Stimulated activated CD8-positive, alpha-beta memory T cell treated with anti-CD3 and anti-CD28 coated beads, Interleukin-4, amount 100 ng/mL, for 4 hours (primary cell): ENCODE measurements at regions not wholly inside any gene's neighbourhood (a gene's known extent, or its start where the extent isn't known, plus 50 kb on each side); places are given as distances from the start of the nearest gene placed in this dataset.
"Not testable (repeated sequence)": the region's sequence is repeated elsewhere in the genome, so short reads cannot be mapped to it uniquely, and the experiment has no call there.

ENCODE experiments used
- DNase-seq, 2 donors: peaks; one replicate each; pipeline ENCODE4 v3.0.0-alpha.2; 2020; ENCODE audit warnings: low read depth in 2 of 2, low spot score in 1 of 2

DNA sequence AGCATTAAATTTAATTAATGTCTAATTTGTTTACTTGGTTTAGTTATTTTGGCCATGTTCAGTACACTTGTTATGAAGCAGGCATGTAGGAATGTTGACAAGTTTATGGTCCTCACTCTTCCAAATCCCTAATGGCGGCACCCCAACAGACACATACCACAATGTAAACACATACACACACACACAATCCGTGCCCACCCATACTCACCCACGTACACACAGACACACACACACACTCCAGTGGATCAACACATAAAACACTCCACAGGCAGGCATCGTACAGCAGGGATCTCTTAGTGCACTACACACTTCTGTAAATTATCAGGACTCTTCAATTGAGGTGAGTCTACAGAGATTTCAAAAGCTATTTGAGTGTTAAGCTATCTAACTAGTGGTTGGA, 767.5 kb downstream of the FOXD4L6 start:
- DNase-seq: peak in 1 of 2 donors; percentile 0

DNA sequence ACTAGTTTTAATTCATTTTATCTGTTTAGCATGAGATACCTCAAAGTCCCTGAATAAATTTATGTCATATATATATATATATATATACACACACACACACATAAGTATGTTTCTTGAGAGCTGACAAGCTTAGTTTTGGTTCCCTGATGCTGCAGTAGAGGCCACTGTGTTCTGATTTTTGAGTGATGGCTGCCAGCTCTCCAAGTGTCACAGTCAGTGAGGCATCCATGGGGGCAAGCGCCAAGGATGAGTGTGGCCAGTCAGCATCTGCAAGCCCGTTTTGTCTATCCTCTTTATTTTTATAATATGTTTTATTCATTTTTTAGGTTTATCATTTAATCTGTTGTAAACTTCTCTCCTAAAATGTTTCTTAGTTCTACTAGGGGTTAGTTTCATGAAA, 797.5 kb downstream of the FOXD4L6 start:
- DNase-seq: not testable (repeated sequence)

- DNase-seq: not testable (repeated sequence)
Observed at GRCh38 chr9:40328907-40329306, 799.6 kb downstream of the FOXD4L6 start.

- DNase-seq: not testable (repeated sequence)
Observed at GRCh38 chr9:40326179-40326578, 802.3 kb downstream of the FOXD4L6 start.

GRCh38 chr9:40322730-40323129, 805.8 kb downstream of the FOXD4L6 start:
- not testable (repeated sequence) for DNase-seq

DNA sequence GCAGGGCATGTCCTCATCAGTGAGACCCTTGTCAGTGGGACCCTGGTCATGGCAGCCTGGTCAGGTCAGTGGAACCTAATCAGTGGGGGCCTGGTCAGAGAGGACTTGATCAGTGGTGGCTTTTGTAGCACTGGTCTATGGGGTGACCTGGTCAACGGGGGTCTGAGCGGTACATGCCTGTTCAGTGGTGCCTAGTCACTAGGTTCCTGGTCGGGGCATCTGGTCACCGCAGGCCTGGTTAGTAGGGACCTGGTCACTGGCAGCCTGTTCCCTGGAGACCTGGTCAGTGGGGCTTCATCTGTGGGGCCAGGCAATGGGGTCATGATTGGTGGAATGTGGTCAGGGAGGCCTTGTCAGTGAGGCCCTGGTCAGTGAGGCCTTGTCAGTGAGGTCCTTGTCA, 806.6 kb downstream of the FOXD4L6 start:
- DNase-seq: not testable (repeated sequence)

- not testable (repeated sequence) for DNase-seq
Observed at GRCh38 chr9:40321204-40321603, 807.3 kb downstream of the FOXD4L6 start.

DNA sequence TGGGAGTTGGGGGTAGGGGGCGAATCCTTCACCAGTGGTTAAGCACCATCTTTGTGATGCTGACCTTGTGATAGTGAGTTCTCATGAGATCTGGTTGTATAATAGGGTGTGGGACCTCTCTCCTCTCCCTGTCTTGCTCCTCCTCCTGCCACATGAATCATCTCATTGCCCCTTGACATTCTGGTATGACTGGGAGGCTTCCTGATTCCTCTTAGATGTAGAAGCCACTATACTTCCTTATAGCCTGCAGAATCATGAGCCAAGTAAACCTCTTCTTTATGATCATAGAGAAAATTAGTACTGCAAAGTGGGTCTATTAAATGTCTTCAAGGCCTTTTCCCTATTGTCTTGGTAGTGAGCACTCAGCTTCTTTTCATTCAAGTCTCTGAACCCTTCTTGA, 813.3 kb downstream of the FOXD4L6 start:
- not testable (repeated sequence) for DNase-seq

- not testable (repeated sequence) for DNase-seq
Observed at GRCh38 chr9:40289999-40290398, 838.5 kb downstream of the FOXD4L6 start.
